Inferior parietal cortex (tissue), 1 donor: ENCODE measurements at regions not wholly inside any gene's neighbourhood (a gene's known extent, or its start where the extent isn't known, plus 50 kb on each side); places are given as distances from the start of the nearest gene placed in this dataset.

ENCODE experiments used
- DNase-seq: peaks from one replicate; pipeline ENCODE4 v3.0.0-alpha.2; 2016; ENCODE audit errors: extremely low spot score

DNA sequence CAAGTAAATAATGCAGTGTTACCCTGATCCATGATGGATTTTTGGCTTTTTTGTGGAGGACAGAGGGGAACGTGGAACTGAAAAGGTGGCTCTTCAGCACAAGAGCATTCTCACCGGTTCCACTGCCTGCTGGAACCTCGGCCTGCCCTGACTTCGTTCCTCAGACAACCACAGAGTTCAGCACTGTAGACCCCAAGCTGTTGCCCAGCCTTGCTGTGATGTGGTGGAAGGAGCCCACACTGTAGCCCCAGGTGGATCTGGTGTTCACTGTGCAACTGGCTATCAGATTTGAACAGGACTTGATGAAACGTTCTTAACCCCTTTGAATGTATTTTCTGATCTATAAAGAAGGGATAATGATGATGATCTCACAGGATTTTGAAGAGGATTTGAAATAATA, 293.5 kb downstream of the TRIB2 start:
- no peak for DNase-seq

GRCh38 chr2:13014783-13015182, 298.0 kb downstream of the TRIB2 start:
- DNase-seq: no peak

DNA sequence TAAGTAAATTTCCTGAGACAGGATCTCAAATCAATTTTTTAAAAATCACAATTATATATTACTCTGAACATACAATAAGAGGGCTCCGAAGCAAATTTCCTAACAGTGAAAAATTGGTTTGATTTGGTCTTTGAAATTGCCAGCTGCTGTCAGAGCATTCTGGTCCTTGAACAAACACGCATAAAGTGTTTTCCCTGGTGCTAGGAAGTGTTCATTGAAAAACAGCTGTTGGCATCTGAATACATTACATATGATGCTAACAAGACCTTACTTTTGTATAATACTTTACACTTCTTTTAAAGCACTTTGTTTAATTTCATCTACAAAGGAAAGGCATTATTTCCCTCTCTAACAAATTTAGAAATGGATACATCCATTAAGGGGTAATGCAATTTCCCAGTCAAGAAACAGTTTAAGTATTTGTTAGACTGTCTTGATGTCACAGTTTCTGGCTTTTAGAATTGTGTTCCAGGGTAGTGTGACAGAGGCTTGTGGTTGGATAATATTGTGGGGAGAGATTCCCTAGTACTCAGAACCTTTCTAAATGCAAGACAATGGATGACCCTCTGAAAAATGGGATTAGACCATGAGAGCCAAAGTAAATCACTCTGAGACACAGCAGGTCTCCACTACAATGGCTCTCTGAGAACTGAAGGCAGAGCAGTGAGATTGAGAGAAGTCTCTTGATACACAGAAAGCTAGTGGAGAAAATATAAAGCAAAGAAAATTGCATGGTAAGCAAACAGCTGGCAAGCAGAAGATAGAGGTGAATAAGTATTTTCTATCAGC, 299.0 kb downstream of the TRIB2 start:
- DNase-seq: no peak

GRCh38 chr2:13018490-13018889, 301.8 kb downstream of the TRIB2 start:
- DNase-seq: no peak

DNA sequence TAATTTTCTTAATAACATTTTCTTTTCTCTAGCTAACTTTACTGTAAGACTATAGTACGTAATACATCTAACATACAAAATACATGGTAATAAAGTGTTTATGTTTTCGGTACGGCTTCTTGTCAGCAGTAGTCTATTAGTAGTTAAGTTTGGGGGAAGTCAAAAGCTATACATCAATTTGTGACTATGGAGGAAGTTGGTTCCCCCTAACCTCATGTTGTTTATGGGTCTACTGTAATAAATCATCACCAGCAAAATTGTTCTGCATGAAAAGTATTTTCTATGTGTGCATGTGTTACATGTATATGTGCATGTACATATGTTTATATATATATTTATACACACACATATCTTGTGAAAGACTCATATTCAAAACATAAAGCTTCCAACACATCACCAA, 303.0 kb downstream of the TRIB2 start:
- DNase-seq: no peak

DNA sequence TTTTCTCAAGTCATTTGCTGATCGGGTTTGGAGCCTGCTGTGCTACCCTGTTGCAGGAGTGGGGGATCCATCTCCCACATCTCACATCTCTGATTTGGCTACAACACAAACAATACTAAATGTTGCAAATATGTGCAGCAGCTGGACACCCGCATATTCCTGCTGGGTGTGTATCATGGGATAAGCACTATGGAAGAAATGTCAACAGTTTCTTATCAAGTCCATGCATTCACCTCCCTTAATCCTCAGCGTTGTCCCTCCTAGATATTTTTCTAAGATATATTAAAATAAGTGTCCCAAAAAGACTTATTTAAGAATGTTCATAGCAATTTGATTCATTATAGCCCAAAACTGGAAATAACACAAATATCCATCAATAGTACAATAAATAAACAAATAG, 303.7 kb downstream of the TRIB2 start:
- no peak for DNase-seq

DNA sequence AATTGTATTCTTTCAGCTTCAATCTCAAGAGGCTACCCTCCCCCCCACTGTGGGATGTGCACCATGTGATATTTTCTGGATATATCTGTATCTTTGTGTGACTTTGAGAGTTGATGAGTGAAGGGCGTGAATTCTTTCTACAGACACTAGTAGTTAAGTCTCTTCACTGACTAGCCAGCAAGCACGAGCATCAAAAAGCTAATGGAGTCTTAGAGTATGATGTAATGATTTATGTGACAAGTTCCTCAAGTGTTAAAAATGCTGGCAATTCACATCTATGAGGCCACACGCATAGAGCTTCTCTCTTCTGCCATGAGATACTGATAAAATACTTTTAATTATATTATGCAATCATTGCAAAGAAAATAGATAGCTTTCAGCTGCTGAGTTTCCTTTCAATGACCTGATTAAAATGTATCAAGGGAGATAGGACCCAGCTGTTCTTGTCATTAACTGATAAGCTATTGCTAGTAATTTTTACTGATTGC, 304.8 kb downstream of the TRIB2 start:
- DNase-seq: no peak

DNA sequence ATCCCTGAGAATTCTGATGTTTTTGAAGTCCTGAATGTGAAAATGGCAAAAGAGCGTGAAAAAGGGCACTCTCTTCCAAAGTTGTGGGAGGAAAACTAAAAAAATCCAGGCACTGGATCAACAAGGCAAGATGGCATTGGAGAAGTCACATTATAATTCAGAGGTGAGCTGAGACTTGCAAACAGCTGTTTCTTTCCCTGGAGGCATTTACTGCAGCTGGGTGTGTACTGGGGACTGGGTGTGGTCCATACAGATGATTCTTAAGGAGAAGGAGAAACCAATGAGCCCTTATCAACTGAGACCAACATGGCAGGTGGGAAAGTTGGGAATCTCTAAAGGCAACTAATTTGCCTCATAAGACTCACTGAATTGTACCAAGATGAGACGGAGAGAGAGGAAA, 313.9 kb downstream of the TRIB2 start:
- no peak for DNase-seq

GRCh38 chr2:13034861-13035260, 318.1 kb downstream of the TRIB2 start:
- no peak for DNase-seq

GRCh38 chr2:13035866-13036265, 319.1 kb downstream of the TRIB2 start:
- DNase-seq: no peak

DNA sequence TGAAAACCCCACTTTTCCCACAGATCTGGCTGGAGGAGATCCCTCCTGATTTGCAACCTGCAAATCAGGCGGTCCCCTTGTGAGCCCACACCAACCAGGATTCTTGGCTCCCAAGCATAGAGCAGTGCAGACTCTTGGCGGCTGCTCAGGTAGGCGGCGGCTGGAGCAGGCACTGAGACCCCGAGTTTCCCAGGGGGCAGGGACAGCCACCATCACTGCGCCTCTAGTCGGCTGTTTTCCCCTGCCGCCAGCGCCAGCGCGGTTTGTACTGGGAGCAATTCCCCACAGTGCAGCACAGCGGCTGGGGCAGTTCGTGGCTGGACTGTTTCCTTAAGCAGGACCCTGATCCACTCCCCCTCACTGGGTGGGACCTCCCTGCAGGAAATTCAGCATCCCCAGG, 323.3 kb downstream of the TRIB2 start:
- DNase-seq: no peak

DNA sequence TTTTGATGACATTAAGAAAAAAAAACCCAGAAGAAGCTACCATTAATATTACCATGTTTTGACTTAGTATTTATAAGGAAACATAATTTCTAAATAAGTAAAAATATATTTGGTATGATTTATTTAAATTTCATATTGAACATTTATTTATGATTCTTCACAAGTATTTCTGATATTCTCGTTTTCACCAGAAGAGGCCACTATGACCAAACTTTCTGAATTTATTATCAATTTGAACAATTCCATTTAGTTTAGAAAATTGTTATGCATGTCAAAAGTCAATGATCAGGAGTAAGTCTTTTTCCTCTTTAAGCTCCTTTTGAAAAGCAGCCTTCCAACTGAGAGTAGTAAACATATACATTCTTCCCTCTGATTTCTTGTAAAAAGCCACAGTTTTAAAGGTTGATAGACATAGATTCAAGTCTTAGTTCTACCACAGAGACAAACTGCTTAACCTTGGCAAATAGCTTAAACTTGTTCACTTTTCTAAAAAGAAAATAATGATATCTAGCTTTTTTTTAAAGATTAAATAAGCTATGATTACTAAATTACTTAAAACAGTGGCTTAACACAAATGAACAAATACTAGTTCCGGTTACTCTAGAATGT, 329.9 kb downstream of the TRIB2 start:
- DNase-seq: peak; percentile 45

DNA sequence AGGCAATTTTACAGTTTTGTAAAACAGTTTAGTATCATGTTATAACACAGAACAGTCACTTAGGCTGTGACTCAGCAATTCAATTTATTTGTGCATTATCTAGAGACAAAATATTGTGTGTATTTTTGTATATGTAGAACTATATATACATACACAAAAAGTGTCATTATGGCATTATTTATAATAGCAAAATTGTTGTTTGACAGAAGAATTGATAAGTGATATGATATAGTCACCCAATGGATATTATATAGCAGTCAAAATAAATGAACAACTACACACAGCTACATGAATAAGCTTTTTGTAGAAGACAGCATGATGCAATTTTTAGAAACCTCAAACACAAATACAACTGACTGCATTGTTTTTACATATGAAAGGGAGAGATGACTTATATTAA, 334.0 kb downstream of the TRIB2 start:
- no peak for DNase-seq

DNA sequence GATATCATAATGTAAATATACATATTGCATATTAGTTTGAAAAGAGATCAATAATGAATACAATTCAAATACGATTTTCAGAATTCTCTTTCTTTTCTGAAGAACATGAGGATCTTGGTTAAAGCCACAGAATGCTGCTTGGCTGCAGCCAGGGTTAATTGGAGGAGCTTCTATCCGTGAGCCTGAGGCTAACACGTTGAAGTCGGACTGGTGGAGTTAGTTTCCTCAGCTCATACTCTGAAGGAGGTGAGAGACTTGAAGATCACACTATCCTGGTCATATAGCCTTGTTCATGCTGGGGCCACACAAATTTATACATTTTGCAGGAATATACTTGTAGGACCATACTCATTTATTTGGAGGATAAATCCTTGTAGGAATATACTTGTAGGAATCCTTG, 335.8 kb downstream of the TRIB2 start:
- DNase-seq: no peak

DNA sequence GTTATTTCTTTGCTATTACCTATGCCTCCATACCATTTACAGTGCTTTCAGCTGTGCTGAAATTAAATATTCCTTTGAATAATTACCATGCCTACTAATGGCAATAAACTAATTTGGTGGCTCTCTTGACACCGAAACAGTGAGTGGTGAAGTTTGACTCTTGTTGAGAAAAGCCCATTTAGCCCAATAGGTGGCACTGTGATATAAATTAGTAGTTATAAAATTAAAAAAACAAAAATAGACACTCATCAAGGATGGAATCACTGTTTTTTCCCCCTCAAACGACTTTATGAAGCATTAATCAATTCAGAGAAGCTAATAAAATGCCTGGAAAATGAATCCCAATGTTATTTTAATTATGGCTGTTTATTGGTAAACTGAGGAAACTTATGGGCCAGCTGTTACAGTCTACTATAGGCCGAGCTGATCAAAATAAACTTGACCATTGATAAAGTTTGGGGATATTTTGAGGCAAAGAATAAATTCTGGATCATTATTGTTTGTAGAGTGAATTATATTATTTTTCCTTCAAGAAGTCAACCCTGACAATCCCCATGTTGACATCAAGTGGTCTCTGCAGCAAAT, 339.6 kb downstream of the TRIB2 start:
- DNase-seq: peak; percentile 36

DNA sequence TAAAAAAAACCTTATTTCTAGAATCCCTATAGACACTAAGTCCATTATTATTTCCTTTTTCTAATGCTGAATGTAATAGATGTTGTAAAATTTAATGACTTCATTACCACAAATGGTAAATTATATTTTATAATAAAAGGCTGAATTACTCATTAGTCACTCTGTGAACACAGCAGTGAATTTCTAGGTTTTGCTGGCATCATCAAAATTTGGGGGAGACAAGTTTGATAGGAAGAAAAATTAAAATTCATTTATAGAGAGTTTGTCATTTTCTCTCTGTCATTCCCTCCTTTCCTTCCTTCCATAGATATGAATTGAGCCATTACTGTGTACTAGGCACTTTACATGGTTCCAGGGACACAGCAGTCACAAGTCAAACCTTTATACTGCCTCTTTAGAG, 340.9 kb downstream of the TRIB2 start:
- no peak for DNase-seq

GRCh38 chr2:13066676-13067075, 349.9 kb downstream of the TRIB2 start:
- DNase-seq: no peak

- DNase-seq: no peak
Measured at GRCh38 chr2:13067508-13067907, 350.8 kb downstream of the TRIB2 start.

GRCh38 chr2:13089971-13090370, 373.2 kb downstream of the TRIB2 start:
- DNase-seq: no peak

GRCh38 chr2:13091455-13091854, 374.7 kb downstream of the TRIB2 start:
- no peak for DNase-seq

- no peak for DNase-seq
Measured at GRCh38 chr2:13091861-13092378, 375.2 kb downstream of the TRIB2 start.

- no peak for DNase-seq
Measured at GRCh38 chr2:13093416-13093991, 376.8 kb downstream of the TRIB2 start.
